ENCODE measurements at regions not wholly inside any gene's neighbourhood (a gene's known extent, or its start where the extent isn't known, plus 50 kb on each side); places are given as distances from the start of the nearest gene placed in this dataset.

GRCh38 chr7:4345004-4345403, 337.1 kb upstream of the FOXK1 start:
- TF ChIP-seq ZFP30 (CRISPR knock-in tag; IDR thresholded peaks at IDR 0.05) (no peak), RARB (CRISPR knock-in tag; IDR thresholded peaks at IDR 0.05) (no peak), OSR1 (CRISPR knock-in tag; IDR thresholded peaks at IDR 0.05) (no peak), BACH2 (CRISPR knock-in tag; IDR thresholded peaks at IDR 0.05; ENCODE audit: borderline replicate concordance) (no peak), ZNF70 (CRISPR knock-in tag; IDR thresholded peaks at IDR 0.05) (no peak), ARNTL (CRISPR knock-in tag; IDR thresholded peaks at IDR 0.05; ENCODE audit: borderline replicate concordance, low read depth) (no peak)
- no peak for ATAC-seq

DNA sequence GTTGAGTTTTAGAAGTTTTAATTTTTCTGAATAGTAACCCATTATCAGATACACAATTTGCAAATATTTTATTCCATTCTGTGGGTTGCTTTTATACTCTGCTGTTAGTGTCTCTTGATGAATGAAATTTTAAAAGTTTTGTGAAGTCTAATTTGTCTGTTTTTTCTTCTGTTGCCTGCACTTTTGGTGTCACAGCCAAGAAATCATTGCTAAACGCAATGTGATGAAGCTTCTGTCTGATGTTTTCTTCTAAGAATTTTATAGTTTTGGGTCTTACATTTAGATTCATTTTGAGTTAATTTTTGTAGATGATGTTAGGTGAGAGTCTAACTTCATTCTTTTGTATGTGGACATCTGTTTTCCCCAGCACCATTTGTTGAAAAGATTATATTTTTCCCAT, 330.0 kb upstream of the FOXK1 start:
- TF ChIP-seq PPARA (CRISPR knock-in tag; IDR thresholded peaks at IDR 0.05; ENCODE audit: borderline replicate concordance) (no peak), RARB (CRISPR knock-in tag; IDR thresholded peaks at IDR 0.05) (no peak), ESRRG (CRISPR knock-in tag; IDR thresholded peaks at IDR 0.05) (no peak), TOX (CRISPR knock-in tag; IDR thresholded peaks at IDR 0.05; ENCODE audit: borderline replicate concordance) (no peak), ZC3H10 (CRISPR knock-in tag; IDR thresholded peaks at IDR 0.05) (no peak), OSR1 (CRISPR knock-in tag; IDR thresholded peaks at IDR 0.05) (no peak), ZFP3 (CRISPR knock-in tag; IDR thresholded peaks at IDR 0.05) (no peak), POU6F1 (CRISPR knock-in tag; IDR thresholded peaks at IDR 0.05; ENCODE audit: borderline replicate concordance, low read depth) (no peak), CSDC2 (CRISPR knock-in tag; IDR thresholded peaks at IDR 0.05) (no peak), TSHZ2 (CRISPR knock-in tag; IDR thresholded peaks at IDR 0.05) (no peak), ISL1 (CRISPR knock-in tag; IDR thresholded peaks at IDR 0.05) (no peak), ZNF70 (CRISPR knock-in tag; IDR thresholded peaks at IDR 0.05) (no peak), BACH2 (CRISPR knock-in tag; IDR thresholded peaks at IDR 0.05; ENCODE audit: borderline replicate concordance) (no peak), ZFP30 (CRISPR knock-in tag; IDR thresholded peaks at IDR 0.05) (no peak), PATZ1 (CRISPR knock-in tag; IDR thresholded peaks at IDR 0.05; ENCODE audit: borderline replicate concordance) (no peak), GLIS3 (CRISPR knock-in tag; IDR thresholded peaks at IDR 0.05) (no peak), ARNTL (CRISPR knock-in tag; IDR thresholded peaks at IDR 0.05; ENCODE audit: borderline replicate concordance, low read depth) (no peak), ZNF565 (CRISPR knock-in tag; conservative IDR thresholded peaks at IDR 0.05; ENCODE audit: low read depth) (no peak), SNAI2 (CRISPR knock-in tag; IDR thresholded peaks at IDR 0.05) (no peak)
- TF ChIP-seq, protein P1, sequence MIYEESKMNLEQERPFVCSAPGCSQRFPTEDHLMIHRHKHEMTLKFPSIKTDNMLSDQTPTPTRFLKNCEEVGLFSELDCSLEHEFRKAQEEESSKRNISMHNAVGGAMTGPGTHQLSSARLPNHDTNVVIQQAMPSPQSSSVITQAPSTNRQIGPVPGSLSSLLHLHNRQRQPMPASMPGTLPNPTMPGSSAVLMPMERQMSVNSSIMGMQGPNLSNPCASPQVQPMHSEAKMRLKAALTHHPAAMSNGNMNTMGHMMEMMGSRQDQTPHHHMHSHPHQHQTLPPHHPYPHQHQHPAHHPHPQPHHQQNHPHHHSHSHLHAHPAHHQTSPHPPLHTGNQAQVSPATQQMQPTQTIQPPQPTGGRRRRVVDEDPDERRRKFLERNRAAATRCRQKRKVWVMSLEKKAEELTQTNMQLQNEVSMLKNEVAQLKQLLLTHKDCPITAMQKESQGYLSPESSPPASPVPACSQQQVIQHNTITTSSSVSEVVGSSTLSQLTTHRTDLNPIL (CRISPR knock-in tag; IDR thresholded peaks at IDR 0.05; ENCODE audit: low read depth): no peak
- no peak for ATAC-seq

GRCh38 chr7:4361774-4362173, 320.3 kb upstream of the FOXK1 start:
- TF ChIP-seq ZNF70 (CRISPR knock-in tag; IDR thresholded peaks at IDR 0.05): no peak
- TF ChIP-seq CSRNP3 (CRISPR knock-in tag; IDR thresholded peaks at IDR 0.05): no peak
- TF ChIP-seq TCF4 (CRISPR knock-in tag; IDR thresholded peaks at IDR 0.05; ENCODE audit: borderline replicate concordance): no peak
- no peak for TF ChIP-seq ARNTL (CRISPR knock-in tag; IDR thresholded peaks at IDR 0.05; ENCODE audit: borderline replicate concordance, low read depth)
- no peak for TF ChIP-seq RARB (CRISPR knock-in tag; IDR thresholded peaks at IDR 0.05)
- TF ChIP-seq ZFP30 (CRISPR knock-in tag; IDR thresholded peaks at IDR 0.05): no peak
- no peak for TF ChIP-seq ESRRG (CRISPR knock-in tag; IDR thresholded peaks at IDR 0.05)
- no peak for TF ChIP-seq CSDC2 (CRISPR knock-in tag; IDR thresholded peaks at IDR 0.05)
- TF ChIP-seq GLIS3 (CRISPR knock-in tag; IDR thresholded peaks at IDR 0.05): no peak
- TF ChIP-seq BACH2 (CRISPR knock-in tag; IDR thresholded peaks at IDR 0.05; ENCODE audit: borderline replicate concordance): no peak
- no peak for TF ChIP-seq ZNF565 (CRISPR knock-in tag; conservative IDR thresholded peaks at IDR 0.05; ENCODE audit: low read depth)
- TF ChIP-seq PATZ1 (CRISPR knock-in tag; IDR thresholded peaks at IDR 0.05; ENCODE audit: borderline replicate concordance): no peak
- no peak for TF ChIP-seq PPARA (CRISPR knock-in tag; IDR thresholded peaks at IDR 0.05; ENCODE audit: borderline replicate concordance)
- no peak for TF ChIP-seq TSHZ2 (CRISPR knock-in tag; IDR thresholded peaks at IDR 0.05)
- no peak for ATAC-seq
